MM.1S (cell line): ENCODE measurements at regions not wholly inside any gene's neighbourhood (a gene's known extent, or its start where the extent isn't known, plus 50 kb on each side); places are given as distances from the start of the nearest gene placed in this dataset.

Source experiments
- CTCF ChIP-seq: fragments of 300-600 bp; sonication (generic); IDR thresholded peaks from 2 replicates; pipeline ENCODE4 v1.5.1; 2016; ENCODE audit warnings: antibody characterized with exemption, low read length, mixed read lengths
- EZH2 ChIP-seq: fragments of 300-600 bp; sonication (generic); optimal IDR thresholded peaks from 2 replicates; pipeline ENCODE3; 2017; ENCODE audit warnings: low read depth, mild to moderate bottlenecking, antibody characterized with exemption, low read length, mixed read lengths

DNA sequence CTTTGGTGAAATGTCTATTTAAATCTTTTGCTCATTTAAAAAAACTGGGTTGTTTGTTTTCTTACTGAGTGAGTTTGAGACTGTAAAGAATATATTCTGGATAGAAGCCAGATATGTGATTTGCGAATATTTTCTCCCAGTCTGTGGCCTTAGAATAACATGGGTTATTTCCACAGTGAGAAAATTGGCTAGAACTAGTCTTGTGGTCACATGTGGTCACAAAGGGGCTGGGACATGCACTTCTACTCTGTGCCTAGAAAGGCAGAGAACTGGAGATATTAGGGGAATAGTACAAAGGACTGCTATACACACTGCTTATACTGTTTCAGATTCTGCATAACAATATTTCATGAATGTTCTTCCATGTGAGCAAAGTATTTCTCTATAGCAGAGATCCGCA, 79.9 kb upstream of the RGMA start:
- no peak for TF ChIP-seq CTCF
- TF ChIP-seq EZH2 = no peak
